ENCODE measurements at regions not wholly inside any gene's neighbourhood (a gene's known extent, or its start where the extent isn't known, plus 50 kb on each side); places are given as distances from the start of the nearest gene placed in this dataset.

GRCh38 chr14:71514941-71515919 lies 417.0 kb upstream of the RGS6 start:
- DNase-seq, result no peak

DNA sequence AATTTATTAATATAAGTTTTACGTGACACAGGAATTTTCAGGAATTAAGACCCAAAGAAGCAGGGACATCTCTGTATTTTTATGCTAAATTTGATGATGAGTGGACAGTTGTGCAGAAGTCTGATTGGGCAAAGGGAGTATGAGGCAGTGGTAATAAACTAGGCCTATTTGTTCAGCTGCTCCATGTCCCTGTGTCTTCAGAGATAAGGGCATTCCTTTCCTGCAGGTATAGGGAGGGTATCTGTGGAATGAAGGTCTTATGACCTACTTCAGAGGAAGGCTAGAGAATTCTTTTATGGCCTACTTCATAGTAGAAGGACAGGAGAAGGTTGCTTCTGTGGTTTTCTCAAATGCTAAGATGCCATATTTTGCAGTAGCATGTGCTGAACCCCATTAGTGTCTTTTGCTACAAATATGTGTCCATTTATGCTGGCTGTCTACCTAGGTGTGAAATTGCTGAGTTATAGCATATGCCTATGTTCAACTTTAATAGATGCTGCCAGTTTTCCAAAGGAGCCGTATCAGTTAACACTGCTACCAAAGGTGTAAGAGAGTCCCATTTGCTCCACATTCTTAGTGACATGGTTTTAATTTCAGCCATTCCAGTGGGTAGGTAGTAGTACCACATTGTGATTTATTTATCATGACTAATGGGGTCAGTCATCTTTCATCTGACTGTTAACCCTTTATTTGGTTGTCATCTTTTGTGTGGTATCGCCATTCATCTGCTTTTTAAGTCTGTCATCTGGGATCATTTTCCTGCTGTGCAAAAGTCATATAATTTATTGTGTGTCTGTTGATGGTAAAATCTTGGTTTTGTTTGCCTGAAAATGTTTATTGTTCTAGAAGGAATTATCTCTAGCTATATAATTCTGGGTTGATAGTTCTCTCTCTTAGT lies 410.7 kb upstream of the RGS6 start:
- DNase-seq, result no peak

GRCh38 chr14:71523630-71524319 lies 408.5 kb upstream of the RGS6 start:
- no peak for DNase-seq

DNA sequence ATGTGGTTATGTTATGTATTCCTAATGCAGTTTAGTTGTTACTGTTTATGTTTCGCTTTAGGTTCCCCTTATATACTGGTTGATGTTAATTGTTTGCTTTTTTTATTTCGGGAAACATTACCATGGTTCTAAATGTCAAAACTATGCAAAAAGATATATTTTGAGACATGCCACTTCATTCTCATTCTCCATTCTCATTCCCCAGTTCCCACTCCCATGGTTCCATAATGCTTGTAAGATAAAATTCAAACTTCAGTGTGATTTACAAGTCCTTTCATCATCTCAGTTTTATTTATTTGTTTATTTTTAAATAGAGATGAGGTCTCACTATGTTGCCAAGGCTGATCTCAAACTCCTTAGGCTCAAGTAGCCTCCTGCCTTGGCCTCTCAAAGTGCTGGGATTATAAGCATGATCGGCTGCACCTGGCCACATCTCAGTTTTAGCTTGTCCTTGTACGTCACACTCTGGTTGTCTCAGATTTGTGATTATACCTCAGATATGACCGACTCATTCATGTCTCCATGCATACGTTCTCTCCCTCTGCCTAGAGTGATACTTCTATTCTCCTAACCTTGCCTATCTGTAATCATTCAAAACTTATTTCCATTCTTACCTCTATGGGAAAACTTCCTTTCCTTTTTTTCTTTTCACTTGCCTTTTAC lies 407.8 kb upstream of the RGS6 start:
- no peak for DNase-seq

GRCh38 chr14:71525663-71526221 lies 406.5 kb upstream of the RGS6 start:
- DNase-seq, result no peak

GRCh38 chr14:71526388-71526787 lies 405.8 kb upstream of the RGS6 start:
- DNase-seq, result no peak

DNA sequence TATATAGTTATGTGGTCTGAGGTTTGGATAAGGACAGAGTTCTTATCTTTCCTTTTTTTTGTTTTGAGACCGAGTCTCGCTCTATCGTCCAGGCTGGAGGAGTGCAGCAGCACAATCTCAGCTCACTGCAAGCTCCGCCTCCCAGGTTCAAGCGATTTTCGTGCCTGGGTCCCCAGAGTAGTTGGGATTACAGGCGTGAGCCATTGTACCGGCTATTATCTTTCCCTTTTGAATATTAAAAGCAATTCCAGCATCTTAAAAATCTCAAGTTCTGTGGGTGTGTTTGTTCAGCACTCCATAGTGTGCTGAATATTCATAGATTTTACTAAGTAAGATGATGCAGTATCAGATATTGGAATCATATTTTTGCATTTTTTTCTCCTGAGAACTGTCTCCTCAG lies 404.4 kb upstream of the RGS6 start:
- DNase-seq, result no peak

DNA sequence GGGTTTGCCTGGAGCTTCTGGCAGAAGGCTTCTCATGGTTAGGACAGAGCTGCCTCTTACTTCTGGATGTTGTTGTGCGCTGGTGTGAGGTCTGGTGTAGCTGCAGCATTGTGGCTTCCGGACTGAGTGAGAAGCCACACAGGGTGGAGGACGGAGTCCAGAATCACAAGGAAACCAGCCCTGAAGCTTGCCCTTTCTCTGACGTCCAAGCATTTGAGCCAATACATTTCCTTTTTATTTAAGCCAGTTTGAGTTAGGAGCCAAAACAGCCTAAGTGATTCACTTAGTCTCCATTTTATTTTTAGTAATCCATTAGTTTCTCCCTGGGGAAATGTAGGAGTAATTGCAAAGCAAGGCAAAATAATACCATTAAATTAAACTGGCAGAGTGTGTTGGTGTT lies 402.4 kb upstream of the RGS6 start:
- DNase-seq, result no peak

DNA sequence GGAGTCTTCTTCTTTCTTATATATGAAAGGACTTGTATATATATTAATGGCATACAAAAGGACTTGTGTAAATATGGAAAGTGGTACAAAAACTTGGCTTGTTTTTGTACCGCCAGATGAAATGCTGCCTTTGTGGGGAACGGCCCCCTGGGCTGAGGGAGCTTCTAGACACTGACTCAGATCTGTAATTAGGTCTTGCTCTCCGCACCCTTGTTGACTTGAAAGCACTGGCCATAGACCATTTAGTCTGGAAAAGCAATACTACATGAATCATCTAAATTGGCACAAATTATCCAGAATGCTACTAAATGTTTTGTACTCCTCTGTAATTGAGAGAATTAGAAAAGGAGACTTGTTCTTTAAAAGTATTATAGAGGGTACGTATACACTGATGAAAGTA lies 399.9 kb upstream of the RGS6 start:
- DNase-seq, result no peak

- no peak for DNase-seq
These were observed 399.4 kb upstream of the RGS6 start for GRCh38 chr14:71532790-71533189.

GRCh38 chr14:71533390-71533789 lies 398.8 kb upstream of the RGS6 start:
- no peak for DNase-seq

- DNase-seq, result no peak
These were observed 398.4 kb upstream of the RGS6 start for GRCh38 chr14:71533800-71534199.

DNA sequence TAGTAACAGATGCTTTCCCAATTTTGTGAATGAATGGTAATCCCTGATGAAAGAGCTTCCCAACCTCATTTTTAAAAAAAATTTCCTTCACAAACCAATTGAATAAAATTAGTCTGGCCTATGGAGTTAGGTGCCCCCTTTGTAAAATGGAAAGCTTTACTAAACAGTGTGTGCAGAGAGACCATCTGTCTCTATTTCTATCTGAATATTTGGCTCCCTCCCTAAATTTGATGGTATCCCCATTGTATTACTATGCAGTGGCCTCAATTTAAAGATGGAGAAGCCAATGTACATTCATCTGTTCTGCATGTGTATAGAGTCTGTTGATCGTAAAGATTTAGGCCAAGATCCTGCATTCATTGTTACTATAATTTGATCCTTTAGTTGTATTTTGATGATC lies 397.7 kb upstream of the RGS6 start:
- DNase-seq, result no peak

- DNase-seq, result no peak
These were observed 396.1 kb upstream of the RGS6 start for GRCh38 chr14:71536015-71536740.

DNA sequence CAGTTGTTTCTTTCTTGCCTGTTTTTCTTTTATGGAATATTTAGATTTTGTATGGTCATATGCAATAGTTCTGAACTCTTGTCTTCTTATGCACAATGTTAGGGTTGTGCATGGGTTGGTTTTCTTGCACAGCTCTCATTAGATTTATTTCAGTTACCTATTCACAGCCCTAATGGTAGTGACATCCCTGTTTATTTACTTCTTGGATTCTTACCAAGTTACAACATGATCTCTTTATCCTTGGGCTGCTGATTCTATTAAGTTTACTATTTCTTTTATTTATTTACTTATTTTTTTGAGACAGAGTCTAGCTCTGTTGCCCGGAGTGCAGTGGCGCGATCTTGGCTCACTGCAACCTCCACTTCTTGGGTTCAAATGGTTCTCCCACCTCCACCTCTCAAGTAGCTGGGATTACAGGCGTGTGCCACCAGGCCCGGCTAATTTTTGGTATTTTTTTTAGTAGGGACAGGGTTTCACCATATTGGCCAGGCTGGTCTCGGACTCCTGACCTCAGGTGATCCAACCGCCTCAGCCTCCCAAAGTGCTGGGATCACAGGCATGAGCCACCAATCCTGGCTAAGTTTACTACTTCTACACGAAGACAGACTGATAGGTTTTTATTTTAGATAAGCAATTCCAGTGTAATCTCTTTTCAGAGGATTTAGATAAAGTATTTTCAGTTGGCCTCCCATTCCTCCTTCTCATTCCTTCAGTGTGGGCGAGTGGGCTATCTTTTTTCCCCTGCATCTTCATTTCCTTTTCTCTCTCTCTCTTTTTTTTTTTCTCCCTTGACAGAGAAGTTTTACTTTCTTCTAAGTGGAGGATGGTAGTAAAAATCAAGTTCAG lies 395.1 kb upstream of the RGS6 start:
- DNase-seq, result no peak

DNA sequence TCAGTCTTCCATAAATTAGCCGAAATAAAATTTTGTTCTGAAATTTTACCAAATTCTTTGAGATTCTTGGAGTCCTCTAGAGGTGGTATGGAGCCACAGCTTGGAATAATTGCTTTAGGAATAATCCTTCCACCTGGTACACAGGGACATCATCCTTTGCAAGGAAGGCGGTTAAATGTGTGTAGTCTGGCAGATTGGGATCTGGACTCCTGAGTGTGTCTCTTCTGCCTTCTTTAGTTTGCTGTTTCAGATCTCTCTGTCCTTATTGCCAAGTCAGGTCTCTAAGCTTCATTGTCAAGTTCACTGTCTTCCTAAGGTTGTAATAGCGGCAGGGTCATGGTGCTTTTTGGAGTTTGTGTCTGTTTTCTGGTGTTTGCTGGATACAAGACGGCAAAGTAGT lies 393.9 kb upstream of the RGS6 start:
- DNase-seq, result no peak

- DNase-seq, result no peak
These were observed 393.1 kb upstream of the RGS6 start for GRCh38 chr14:71538938-71539649.

DNA sequence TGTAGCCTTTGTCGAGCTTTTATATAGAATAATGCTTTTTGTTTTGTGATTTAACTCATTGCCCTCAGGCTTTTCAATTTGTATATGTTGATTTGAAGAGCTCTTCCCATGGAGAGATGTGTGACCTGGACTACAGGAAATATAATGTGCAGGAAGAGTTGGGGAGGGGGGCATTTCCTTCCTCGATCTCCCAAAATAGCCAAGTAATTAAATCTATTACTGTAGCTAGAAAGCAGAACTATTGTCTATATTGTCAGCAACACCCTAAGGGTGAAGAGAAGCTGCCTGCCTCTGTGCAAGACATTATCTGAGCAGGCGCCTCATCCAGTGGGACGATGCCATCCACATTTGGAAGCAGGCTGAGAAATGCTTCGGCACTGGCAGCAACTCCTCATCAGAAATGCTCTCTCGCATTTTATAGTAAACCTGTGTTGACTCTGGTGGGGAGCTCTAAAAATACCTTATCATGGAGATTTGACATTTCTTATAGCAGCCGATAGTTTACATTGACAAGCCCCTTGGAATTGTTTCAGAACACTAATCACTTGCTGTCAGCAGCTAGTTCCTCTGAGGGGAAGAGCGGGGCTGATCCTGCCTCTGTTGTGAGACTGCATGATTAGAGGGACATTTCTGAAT lies 392.5 kb upstream of the RGS6 start:
- DNase-seq, result no peak

DNA sequence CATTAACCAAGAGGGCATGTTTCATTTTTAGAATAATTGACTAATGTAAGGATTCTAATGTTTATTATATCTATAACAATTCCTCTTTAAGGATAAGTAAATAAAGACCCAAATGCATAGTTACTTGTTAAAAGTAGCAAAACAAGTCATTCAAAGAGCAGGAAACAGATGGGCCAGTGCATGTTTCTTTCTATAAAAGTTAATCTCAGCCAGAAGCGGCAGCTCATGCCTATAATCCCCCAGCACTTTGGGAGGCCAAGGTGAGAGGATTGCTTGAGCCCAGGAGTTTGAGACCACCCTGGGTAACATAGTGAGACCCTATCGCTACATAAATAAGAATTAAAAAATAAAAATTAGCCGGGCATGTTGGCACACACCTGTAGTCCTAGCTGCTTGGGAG lies 391.0 kb upstream of the RGS6 start:
- no peak for DNase-seq

Measured in activated T-cell treated with anti-CD3 and anti-CD28 coated beads, Interleukin-2, amount 50 U/mL, for 48 hours (primary cell).